ENCODE measurements at regions not wholly inside any gene's neighbourhood (a gene's known extent, or its start where the extent isn't known, plus 50 kb on each side); places are given as distances from the start of the nearest gene placed in this dataset.
A peak's percentile ranks its signal among the peaks of the same experiment; 100 is the strongest.

- WGBS, 2 experiments (ENCODE audit: extremely low coverage in 2 of 2, insufficient read length in 1 of 2), result 100% methylated on average over 1 of the region's 3 CpGs; no CpG with 5 or more reads in 1 of the 2 experiments
- H2BK120ac ChIP-seq (ENCODE audit: low read depth, low read length), result no peak overlapping the region
- dilution Hi-C loops (cut with HindIII; ENCODE audit: low sequenced_read_pairs, unreplicated experiment) (no loop called here), intact Hi-C loops (cut with micrococcal nuclease) (no loop called here), in situ Hi-C loops (cut with MboI; ENCODE audit: low sequenced_read_pairs) (no loop called here)
- H3K4ac ChIP-seq (ENCODE audit: low read depth, low read length), result no peak overlapping the region
- H3K4me2 ChIP-seq (ENCODE audit: low read depth, low read length), result no peak overlapping the region
- ChIA-PET CTCF (no interaction called here), POLR2A (ENCODE audit: unreplicated experiment) (no interaction called here)
- H2BK15ac ChIP-seq (ENCODE audit: low read depth, low read length), result no peak overlapping the region
- H2BK20ac ChIP-seq (ENCODE audit: low read depth, low read length), result no peak overlapping the region
- peaks cover 2% of the 10 kb centered on the region; the same call in 1 of the 2 replicates for H3K4me1 ChIP-seq (ENCODE audit: control insufficient read depth, insufficient read depth, low read length)
- no peak overlapping the region for H2BK5ac ChIP-seq (ENCODE audit: low read depth, low read length, poor library complexity, severe bottlenecking)
- DNase-seq, result peak; percentile 39
- no peaks in the 10 kb centered on the region for H3K36me3 ChIP-seq (ENCODE audit: control insufficient read depth, insufficient read depth, low read length)
- ATAC-seq (ENCODE audit: low read depth), result peak; percentile 30; the same call in 1 of the 2 replicates
- H4K20me1 ChIP-seq (ENCODE audit: insufficient read depth, low read length), result no peaks in the 10 kb centered on the region; the same call in 1 of the 2 replicates
- H4K8ac ChIP-seq (ENCODE audit: low read depth in 2 of 2, low read length in 2 of 2), result no peak overlapping the region
- no peak overlapping the region for H3K9ac ChIP-seq (ENCODE audit: low read depth, low read length)
- H3K27me3 ChIP-seq (ENCODE audit: control insufficient read depth, insufficient read depth, low read length), result no peaks in the 10 kb centered on the region
- H3K18ac ChIP-seq (ENCODE audit: low read depth, low read length), result no peak overlapping the region
- no peak overlapping the region for H3K14ac ChIP-seq (replicated peaks; ENCODE audit: low read depth, low read length)
- H3K56ac ChIP-seq (ENCODE audit: extremely low read depth, insufficient read depth, low read length), result no peak overlapping the region
- H3K9me1 ChIP-seq (ENCODE audit: insufficient read depth, low read length), result peaks cover 3% of the 10 kb centered on the region; the same call in 1 of the 2 replicates
- H4K91ac ChIP-seq (ENCODE audit: insufficient read depth, low read depth, low read length), result no peak overlapping the region
- no peak overlapping the region for H2AK5ac ChIP-seq (ENCODE audit: low read depth, low read length)
- no peak for TF ChIP-seq ELK1 (IDR thresholded peaks at IDR 0.05; ENCODE audit: borderline replicate concordance, low read depth, low read length)
- no peak for TF ChIP-seq MXI1 (IDR thresholded peaks at IDR 0.05; ENCODE audit: borderline replicate concordance, low read depth, low read length)
- TF ChIP-seq FOS (IDR thresholded peaks at IDR 0.05; ENCODE audit: low read depth, low read length), result no peak
- TF ChIP-seq, protein P1, sequence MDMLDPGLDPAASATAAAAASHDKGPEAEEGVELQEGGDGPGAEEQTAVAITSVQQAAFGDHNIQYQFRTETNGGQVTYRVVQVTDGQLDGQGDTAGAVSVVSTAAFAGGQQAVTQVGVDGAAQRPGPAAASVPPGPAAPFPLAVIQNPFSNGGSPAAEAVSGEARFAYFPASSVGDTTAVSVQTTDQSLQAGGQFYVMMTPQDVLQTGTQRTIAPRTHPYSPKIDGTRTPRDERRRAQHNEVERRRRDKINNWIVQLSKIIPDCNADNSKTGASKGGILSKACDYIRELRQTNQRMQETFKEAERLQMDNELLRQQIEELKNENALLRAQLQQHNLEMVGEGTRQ (IDR thresholded peaks at IDR 0.05; ENCODE audit: low read depth, low read length), result no peak
- no peak for TF ChIP-seq RFX5 (IDR thresholded peaks at IDR 0.05; ENCODE audit: low read depth, low read length)
- no peak for TF ChIP-seq BHLHE40 (IDR thresholded peaks at IDR 0.05; ENCODE audit: low read depth, low read length)
- no peak for TF ChIP-seq RAD21 (IDR thresholded peaks at IDR 0.05; ENCODE audit: low read length)
- TF ChIP-seq CEBPB (IDR thresholded peaks at IDR 0.05; ENCODE audit: low read depth, low read length), result no peak
- TF ChIP-seq CHD1 (IDR thresholded peaks at IDR 0.05; ENCODE audit: low read depth, low read length), result no peak
- no peak for TF ChIP-seq MAZ (IDR thresholded peaks at IDR 0.05; ENCODE audit: borderline replicate concordance, low read depth, low read length)
- TF ChIP-seq NFE2L2 (IDR thresholded peaks at IDR 0.05; ENCODE audit: low read depth, low read length), result no peak
- no peak for TF ChIP-seq SMC3 (IDR thresholded peaks at IDR 0.05; ENCODE audit: low read depth, low read length)
- no peak for TF ChIP-seq RCOR1 (IDR thresholded peaks at IDR 0.05; ENCODE audit: insufficient replicate concordance, low read length)
- TF ChIP-seq, protein P2, sequence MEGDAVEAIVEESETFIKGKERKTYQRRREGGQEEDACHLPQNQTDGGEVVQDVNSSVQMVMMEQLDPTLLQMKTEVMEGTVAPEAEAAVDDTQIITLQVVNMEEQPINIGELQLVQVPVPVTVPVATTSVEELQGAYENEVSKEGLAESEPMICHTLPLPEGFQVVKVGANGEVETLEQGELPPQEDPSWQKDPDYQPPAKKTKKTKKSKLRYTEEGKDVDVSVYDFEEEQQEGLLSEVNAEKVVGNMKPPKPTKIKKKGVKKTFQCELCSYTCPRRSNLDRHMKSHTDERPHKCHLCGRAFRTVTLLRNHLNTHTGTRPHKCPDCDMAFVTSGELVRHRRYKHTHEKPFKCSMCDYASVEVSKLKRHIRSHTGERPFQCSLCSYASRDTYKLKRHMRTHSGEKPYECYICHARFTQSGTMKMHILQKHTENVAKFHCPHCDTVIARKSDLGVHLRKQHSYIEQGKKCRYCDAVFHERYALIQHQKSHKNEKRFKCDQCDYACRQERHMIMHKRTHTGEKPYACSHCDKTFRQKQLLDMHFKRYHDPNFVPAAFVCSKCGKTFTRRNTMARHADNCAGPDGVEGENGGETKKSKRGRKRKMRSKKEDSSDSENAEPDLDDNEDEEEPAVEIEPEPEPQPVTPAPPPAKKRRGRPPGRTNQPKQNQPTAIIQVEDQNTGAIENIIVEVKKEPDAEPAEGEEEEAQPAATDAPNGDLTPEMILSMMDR (conservative IDR thresholded peaks at IDR 0.05; ENCODE audit: low read depth, low read length), result no peak
- TF ChIP-seq MAFK (IDR thresholded peaks at IDR 0.05; ENCODE audit: low read depth, low read length), result no peak
- no peak for TF ChIP-seq POLR2A (IDR thresholded peaks at IDR 0.05; ENCODE audit: low read depth, low read length)
- H3K27ac ChIP-seq (ENCODE audit: insufficient read depth, low read length), result no peak overlapping the region
- peaks cover under 1% of the 10 kb centered on the region; the same call in 1 of the 2 replicates for H3K9me3 ChIP-seq (ENCODE audit: control insufficient read depth, insufficient read depth, low read length)
- no peak overlapping the region for H2AFZ ChIP-seq (replicated peaks; ENCODE audit: low read length, poor library complexity)
- H3K23ac ChIP-seq (ENCODE audit: low read depth, low read length), result no peak overlapping the region
- no peaks in the 10 kb centered on the region for H3K79me1 ChIP-seq (ENCODE audit: low read depth in 1 of 2, low read length in 2 of 2)
- H3K4me3 ChIP-seq (ENCODE audit: insufficient read depth, low read depth, low read length), result no peak overlapping the region
- H4K5ac ChIP-seq (ENCODE audit: low read depth, low read length), result no peak overlapping the region
- H2AK9ac ChIP-seq (replicated peaks; ENCODE audit: low read depth, low read length, poor library complexity), result no peak overlapping the region
- BruUV-seq (replicated peaks), result no TSS peak
These were observed 104.8 kb upstream of the RAD23B start for GRCh38 chr9:107178293-107178692.
